ENCODE measurements at regions not wholly inside any gene's neighbourhood (a gene's known extent, or its start where the extent isn't known, plus 50 kb on each side); places are given as distances from the start of the nearest gene placed in this dataset.

- TF ChIP-seq CTCF (conservative IDR thresholded peaks at IDR 0.05 in 1 of 2, IDR thresholded peaks at IDR 0.05 in 1 of 2; ENCODE audit: low read depth in 1 of 2, low read length in 2 of 2), result no peak
- TF ChIP-seq EZH2 (IDR thresholded peaks at IDR 0.05; ENCODE audit: low read length, missing control alignments), result no peak
These were observed 185.3 kb upstream of the POU3F3 start for GRCh38 chr2:104668631-104669030.

All from fibroblast of lung (primary cell).